MM.1S (cell line): ENCODE measurements at regions not wholly inside any gene's neighbourhood (a gene's known extent, or its start where the extent isn't known, plus 50 kb on each side); places are given as distances from the start of the nearest gene placed in this dataset.

ENCODE experiments used
- DNase-seq: peaks from one replicate; pipeline ENCODE4 v3.0.0-alpha.2; 2015
- H2AFZ ChIP-seq: fragments of 300-600 bp; sonication (generic); 2 replicates; pipeline ENCODE4 v1.6.0; 2016; ENCODE audit warnings: antibody characterized with exemption, low read length
- H3F3A ChIP-seq: fragments of 300-600 bp; sonication (generic); 2 replicates; pipeline ENCODE4 v1.6.1; 2016; ENCODE audit warnings: mild to moderate bottlenecking, antibody characterized with exemption, low read length, moderate library complexity, mixed read lengths; ENCODE audit not compliant: insufficient read depth
- H3K27ac ChIP-seq: fragments of 300-600 bp; sonication (generic); 2 replicates; pipeline ENCODE4 v1.5.1; 2016; ENCODE audit warnings: mild to moderate bottlenecking, low read length
- H3K27me3 ChIP-seq: fragments of 300-600 bp; sonication (generic); replicated peaks from 2 replicates; pipeline ENCODE4 v1.6.0; 2016; ENCODE audit warnings: low read length; ENCODE audit not compliant: insufficient read depth
- H3K36me3 ChIP-seq: fragments of 300-600 bp; sonication (generic); replicated peaks from 2 replicates; pipeline ENCODE4 v1.6.1; 2016; ENCODE audit warnings: mild to moderate bottlenecking, low read length, mixed read lengths; ENCODE audit not compliant: insufficient read depth
- H3K4me1 ChIP-seq: fragments of 300-600 bp; sonication (generic); 2 replicates; pipeline ENCODE4 v1.6.1; 2016; ENCODE audit warnings: low read length, mixed read lengths
- H3K4me2 ChIP-seq: fragments of 300-600 bp; sonication (generic); 2 replicates; pipeline ENCODE4 v1.6.0; 2016; ENCODE audit warnings: low read depth, low read length
- H3K4me3 ChIP-seq: fragments of 300-600 bp; sonication (generic); 2 replicates; pipeline ENCODE4 v1.5.1; 2016; ENCODE audit warnings: low read length, mixed read lengths
- H3K79me2 ChIP-seq: fragments of 300-600 bp; sonication (generic); 2 replicates; pipeline ENCODE4 v1.6.1; 2016; ENCODE audit warnings: mixed run types, low read length, mixed read lengths
- H3K9ac ChIP-seq: fragments of 300-600 bp; sonication (generic); 2 replicates; pipeline ENCODE4 v1.6.1; 2016; ENCODE audit warnings: low read length, mixed read lengths
- H3K9me2 ChIP-seq: fragments of 300-600 bp; sonication (generic); replicated peaks from 2 replicates; pipeline ENCODE4 v1.6.1; 2016; ENCODE audit warnings: mild to moderate bottlenecking, low read length, mixed read lengths; ENCODE audit not compliant: insufficient read depth
- H3K9me3 ChIP-seq: fragments of 300-600 bp; sonication (generic); replicated peaks from 2 replicates; pipeline ENCODE4 v1.6.1; 2016; ENCODE audit warnings: mild to moderate bottlenecking, low read length, mixed read lengths; ENCODE audit not compliant: insufficient read depth
- H4K20me1 ChIP-seq: fragments of 300-600 bp; sonication (generic); 2 replicates; pipeline ENCODE4 v1.6.1; 2016; ENCODE audit warnings: mild to moderate bottlenecking, low read length, moderate library complexity, mixed read lengths; ENCODE audit not compliant: insufficient read depth
- EZH2 ChIP-seq: fragments of 300-600 bp; sonication (generic); optimal IDR thresholded peaks from 2 replicates; pipeline ENCODE3; 2017; ENCODE audit warnings: low read depth, mild to moderate bottlenecking, antibody characterized with exemption, low read length, mixed read lengths
- EZH2phosphoT487 ChIP-seq: fragments of 300-600 bp; sonication (generic); IDR thresholded peaks from 2 replicates; pipeline ENCODE4 v1.6.1; 2018; ENCODE audit warnings: antibody characterized with exemption, low read length
- TF ChIP-seq, protein P1 (sequence below): fragments of 300-600 bp; sonication (generic); IDR thresholded peaks from 2 replicates; pipeline ENCODE4 v1.5.1; 2016; ENCODE audit warnings: antibody characterized with exemption, low read length, mixed read lengths

DNA sequence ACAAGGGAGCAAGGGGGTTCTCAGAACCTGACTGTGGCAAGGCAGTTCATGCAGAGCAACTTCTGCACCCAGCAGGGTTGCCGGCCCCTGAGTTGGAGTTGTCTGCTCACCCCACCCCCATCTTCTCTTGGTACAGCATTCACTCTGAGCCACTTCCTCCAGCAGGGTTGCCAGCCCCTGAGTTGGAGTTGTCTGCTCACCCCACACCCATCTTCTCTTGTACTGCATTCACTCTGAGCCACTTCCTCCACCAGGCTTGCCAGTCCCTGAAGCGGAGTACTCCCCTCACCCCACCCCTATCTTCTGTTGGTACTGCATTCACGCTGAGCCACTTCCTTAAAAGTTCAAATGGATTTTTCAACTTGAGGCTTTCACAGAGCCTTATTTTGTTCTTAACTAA lies 79.7 kb upstream of the SYNDIG1 start:
- no peak for DNase-seq
- TF ChIP-seq EZH2phosphoT487: no peak
- TF ChIP-seq, protein P1, sequence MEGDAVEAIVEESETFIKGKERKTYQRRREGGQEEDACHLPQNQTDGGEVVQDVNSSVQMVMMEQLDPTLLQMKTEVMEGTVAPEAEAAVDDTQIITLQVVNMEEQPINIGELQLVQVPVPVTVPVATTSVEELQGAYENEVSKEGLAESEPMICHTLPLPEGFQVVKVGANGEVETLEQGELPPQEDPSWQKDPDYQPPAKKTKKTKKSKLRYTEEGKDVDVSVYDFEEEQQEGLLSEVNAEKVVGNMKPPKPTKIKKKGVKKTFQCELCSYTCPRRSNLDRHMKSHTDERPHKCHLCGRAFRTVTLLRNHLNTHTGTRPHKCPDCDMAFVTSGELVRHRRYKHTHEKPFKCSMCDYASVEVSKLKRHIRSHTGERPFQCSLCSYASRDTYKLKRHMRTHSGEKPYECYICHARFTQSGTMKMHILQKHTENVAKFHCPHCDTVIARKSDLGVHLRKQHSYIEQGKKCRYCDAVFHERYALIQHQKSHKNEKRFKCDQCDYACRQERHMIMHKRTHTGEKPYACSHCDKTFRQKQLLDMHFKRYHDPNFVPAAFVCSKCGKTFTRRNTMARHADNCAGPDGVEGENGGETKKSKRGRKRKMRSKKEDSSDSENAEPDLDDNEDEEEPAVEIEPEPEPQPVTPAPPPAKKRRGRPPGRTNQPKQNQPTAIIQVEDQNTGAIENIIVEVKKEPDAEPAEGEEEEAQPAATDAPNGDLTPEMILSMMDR: no peak
- TF ChIP-seq EZH2: no peak
- no peaks in the 10 kb centered on the region for H4K20me1 ChIP-seq
- H3K9me2 ChIP-seq: no peaks in the 10 kb centered on the region
- H3K4me2 ChIP-seq: no peak overlapping the region
- H3K4me1 ChIP-seq: no peaks in the 10 kb centered on the region
- H3K79me2 ChIP-seq: no peaks in the 10 kb centered on the region
- no peak overlapping the region for H3K27ac ChIP-seq
- no peak overlapping the region for H3K9ac ChIP-seq
- no peak overlapping the region for H2AFZ ChIP-seq
- no peaks in the 10 kb centered on the region for H3K9me3 ChIP-seq
- H3K4me3 ChIP-seq: no peak overlapping the region
- no peaks in the 10 kb centered on the region for H3F3A ChIP-seq
- no peaks in the 10 kb centered on the region for H3K36me3 ChIP-seq
- no peaks in the 10 kb centered on the region for H3K27me3 ChIP-seq

DNA sequence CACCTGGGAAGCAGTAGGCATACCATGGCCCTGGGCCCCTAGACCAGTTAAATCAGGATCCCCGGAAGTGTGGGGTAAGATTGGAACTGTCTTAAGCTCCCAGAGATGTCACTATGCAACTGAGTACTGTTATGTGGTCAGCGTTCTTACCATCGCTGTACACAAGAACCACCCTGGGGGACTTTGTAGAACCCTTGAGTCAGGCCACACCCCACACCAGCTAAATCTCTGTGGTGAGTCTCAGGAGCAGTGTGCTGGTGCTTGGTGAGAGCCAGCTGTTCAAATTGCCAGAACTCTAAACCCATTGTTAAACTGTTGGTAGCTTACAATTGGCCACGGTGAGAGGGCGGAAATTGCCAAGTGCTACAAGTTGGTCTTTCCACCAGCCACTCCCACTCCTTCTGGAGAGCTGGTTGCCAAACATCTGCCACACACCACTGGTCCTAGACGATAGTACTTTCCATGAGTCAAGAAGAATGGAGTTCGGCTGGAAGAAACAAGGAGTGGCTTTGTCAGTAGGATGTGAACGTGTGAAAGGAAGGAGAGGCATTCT lies 80.5 kb upstream of the SYNDIG1 start:
- TF ChIP-seq, protein P1: no peak
- TF ChIP-seq EZH2phosphoT487 (no peak), EZH2 (no peak)
- Histone ChIP-seq H3K9ac (no peak overlapping the region), H3F3A (no peaks in the 10 kb centered on the region), H3K9me3 (no peaks in the 10 kb centered on the region), H4K20me1 (no peaks in the 10 kb centered on the region), H3K9me2 (no peaks in the 10 kb centered on the region), H3K4me3 (no peak overlapping the region), H3K4me1 (no peaks in the 10 kb centered on the region), H3K4me2 (no peak overlapping the region), H2AFZ (no peak overlapping the region), H3K79me2 (no peaks in the 10 kb centered on the region), H3K36me3 (no peaks in the 10 kb centered on the region), H3K27ac (no peak overlapping the region), H3K27me3 (no peaks in the 10 kb centered on the region)
- DNase-seq: no peak

DNA sequence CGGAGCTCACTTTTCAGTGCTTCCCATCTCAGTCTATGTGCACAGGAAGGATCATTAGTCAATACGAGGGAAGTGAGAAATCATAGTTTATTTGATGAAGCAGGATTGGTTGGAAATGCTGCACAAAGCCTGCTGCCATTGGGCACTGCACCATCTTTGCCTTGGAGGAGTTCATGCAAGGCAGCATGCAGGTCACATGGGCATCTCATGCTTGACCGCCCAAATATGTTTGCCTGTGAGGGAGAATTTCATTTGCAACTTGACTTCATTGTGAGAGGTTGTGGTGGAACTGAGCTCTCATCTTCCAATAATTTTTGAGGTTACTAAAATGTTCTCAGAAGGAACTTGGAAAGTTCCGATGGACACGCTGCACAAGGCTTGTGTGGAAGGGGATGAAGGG lies 83.9 kb upstream of the SYNDIG1 start:
- Histone ChIP-seq H3K4me2 (no peak overlapping the region), H3K27ac (no peak overlapping the region), H3K4me1 (peaks cover 8% of the 10 kb centered on the region), H3K9me2 (no peaks in the 10 kb centered on the region), H3K27me3 (no peaks in the 10 kb centered on the region), H3K36me3 (no peaks in the 10 kb centered on the region), H3F3A (no peaks in the 10 kb centered on the region), H3K9me3 (no peaks in the 10 kb centered on the region), H3K79me2 (no peaks in the 10 kb centered on the region), H2AFZ (no peak overlapping the region), H3K9ac (no peak overlapping the region), H4K20me1 (no peaks in the 10 kb centered on the region), H3K4me3 (no peak overlapping the region)
- TF ChIP-seq EZH2phosphoT487 (no peak), EZH2 (no peak)
- TF ChIP-seq, protein P1: no peak
- no peak for DNase-seq
